ENCODE measurements at regions not wholly inside any gene's neighbourhood (a gene's known extent, or its start where the extent isn't known, plus 50 kb on each side); places are given as distances from the start of the nearest gene placed in this dataset.

DNA sequence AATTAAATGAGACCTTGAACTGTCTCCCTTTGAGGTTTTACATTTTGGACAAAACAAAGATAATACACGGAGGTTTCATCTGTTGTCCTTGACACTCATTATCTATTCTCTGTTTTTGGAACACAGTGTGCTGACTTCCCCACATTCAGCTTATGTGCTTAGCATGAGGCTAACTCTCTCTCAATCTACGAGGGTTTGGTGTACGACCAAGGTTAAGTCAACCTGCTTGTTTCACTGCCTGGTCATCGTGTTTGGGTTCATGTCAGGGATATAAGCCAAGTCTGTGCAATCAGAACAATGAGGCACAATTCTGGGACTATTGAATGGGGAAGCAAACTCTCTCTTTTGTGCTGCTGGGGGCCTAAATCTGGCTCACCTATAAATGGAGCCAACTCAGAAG lies 328.5 kb upstream of the USP25 start:
- TF ChIP-seq, protein P1, sequence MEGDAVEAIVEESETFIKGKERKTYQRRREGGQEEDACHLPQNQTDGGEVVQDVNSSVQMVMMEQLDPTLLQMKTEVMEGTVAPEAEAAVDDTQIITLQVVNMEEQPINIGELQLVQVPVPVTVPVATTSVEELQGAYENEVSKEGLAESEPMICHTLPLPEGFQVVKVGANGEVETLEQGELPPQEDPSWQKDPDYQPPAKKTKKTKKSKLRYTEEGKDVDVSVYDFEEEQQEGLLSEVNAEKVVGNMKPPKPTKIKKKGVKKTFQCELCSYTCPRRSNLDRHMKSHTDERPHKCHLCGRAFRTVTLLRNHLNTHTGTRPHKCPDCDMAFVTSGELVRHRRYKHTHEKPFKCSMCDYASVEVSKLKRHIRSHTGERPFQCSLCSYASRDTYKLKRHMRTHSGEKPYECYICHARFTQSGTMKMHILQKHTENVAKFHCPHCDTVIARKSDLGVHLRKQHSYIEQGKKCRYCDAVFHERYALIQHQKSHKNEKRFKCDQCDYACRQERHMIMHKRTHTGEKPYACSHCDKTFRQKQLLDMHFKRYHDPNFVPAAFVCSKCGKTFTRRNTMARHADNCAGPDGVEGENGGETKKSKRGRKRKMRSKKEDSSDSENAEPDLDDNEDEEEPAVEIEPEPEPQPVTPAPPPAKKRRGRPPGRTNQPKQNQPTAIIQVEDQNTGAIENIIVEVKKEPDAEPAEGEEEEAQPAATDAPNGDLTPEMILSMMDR (IDR thresholded peaks at IDR 0.05; ENCODE audit: insufficient read depth, low read depth, low read length, missing control alignments): no peak
- no peak overlapping the region for H3K4me3 ChIP-seq (ENCODE audit: low read depth, low read length)
- no peak for DNase-seq (ENCODE audit: low read depth)

DNA sequence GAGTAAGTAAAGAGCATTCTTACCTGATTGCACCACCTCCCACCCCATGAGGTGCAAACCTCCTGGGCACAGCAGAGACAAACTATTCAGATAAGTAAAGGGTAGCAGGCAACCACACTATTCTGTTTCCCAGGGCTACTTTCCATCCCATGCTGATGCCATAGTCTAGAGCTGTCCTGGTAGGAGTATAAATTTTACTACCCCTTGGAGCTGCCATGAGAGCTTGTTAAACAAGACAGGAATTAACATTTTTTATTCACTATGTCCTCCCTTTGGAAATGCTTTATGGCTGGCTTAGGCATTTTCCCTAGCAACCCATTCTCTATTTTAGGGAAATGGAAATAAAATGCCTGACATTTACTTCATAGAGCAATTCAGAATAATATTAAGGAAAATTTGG lies 324.6 kb upstream of the USP25 start:
- no peak overlapping the region for H3K4me3 ChIP-seq (ENCODE audit: low read depth, low read length)
- TF ChIP-seq, protein P1 (IDR thresholded peaks at IDR 0.05; ENCODE audit: insufficient read depth, low read depth, low read length, missing control alignments): no peak
- no peak for DNase-seq (ENCODE audit: low read depth)

DNA sequence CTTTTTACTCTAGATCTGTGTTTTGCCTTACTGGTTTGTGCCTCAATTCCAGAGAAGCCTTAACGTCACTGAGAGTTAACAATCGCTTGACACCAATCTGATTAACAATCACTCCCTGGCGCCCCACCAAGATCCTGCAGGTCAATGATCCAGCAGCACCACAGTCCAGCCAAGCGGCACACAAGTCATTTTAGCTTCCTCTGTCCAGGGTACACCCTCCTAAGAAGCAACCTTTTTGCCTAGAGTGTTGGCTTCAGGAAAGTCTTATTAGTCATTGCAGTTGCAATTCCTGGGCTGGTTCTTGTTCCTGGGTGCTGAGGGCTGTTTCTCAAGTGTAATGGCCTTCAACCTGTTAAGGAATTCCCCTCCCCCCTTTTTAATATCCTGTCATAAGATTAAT lies 323.0 kb upstream of the USP25 start:
- no peak for DNase-seq (ENCODE audit: low read depth)
- no peak overlapping the region for H3K4me3 ChIP-seq (ENCODE audit: low read depth, low read length)
- TF ChIP-seq, protein P1 (IDR thresholded peaks at IDR 0.05; ENCODE audit: insufficient read depth, low read depth, low read length, missing control alignments): no peak

DNA sequence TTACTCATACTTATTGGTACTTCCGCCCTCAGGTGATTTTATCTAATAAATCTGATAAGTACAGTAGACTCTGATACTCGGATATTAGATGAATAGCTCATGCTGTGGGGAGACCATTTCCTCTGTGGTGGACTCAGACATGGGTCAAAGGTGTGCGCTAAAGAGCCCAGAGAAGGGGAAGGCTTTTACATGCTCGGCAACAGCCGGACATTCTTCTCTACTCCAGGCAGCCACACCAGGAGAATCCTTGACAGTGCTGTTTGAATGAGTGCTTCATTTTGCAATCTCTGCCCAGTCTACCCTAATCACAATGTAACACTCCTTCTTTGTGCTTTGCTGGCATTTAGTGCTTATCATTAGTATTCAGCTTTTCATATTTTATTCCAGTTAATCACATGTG lies 322.2 kb upstream of the USP25 start:
- TF ChIP-seq, protein P1 (IDR thresholded peaks at IDR 0.05; ENCODE audit: insufficient read depth, low read depth, low read length, missing control alignments): no peak
- H3K4me3 ChIP-seq (ENCODE audit: low read depth, low read length): no peak overlapping the region
- no peak for DNase-seq (ENCODE audit: low read depth)

DNA sequence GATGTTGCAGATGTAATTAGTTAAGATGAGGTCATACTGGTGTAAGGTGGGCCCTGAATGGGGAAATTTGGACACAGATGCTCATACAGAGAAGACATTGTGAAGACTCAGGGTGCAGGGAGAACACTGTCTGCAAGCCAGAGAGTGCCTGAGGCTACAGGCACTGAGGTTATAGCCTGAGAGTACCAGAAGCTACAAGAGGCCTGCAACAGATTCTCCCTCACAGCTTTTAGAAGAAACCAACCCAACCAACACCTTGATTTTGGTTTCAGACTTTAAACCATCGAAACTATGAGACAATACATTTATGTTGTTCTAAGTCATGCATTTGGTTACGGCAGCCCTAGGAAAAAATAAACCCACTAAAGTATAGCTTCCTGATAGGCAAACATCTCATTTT lies 321.7 kb upstream of the USP25 start:
- peak; percentile 80 for DNase-seq (ENCODE audit: low read depth)
- TF ChIP-seq, protein P1 (IDR thresholded peaks at IDR 0.05; ENCODE audit: insufficient read depth, low read depth, low read length, missing control alignments): no peak
- no peak overlapping the region for H3K4me3 ChIP-seq (ENCODE audit: low read depth, low read length)

DNA sequence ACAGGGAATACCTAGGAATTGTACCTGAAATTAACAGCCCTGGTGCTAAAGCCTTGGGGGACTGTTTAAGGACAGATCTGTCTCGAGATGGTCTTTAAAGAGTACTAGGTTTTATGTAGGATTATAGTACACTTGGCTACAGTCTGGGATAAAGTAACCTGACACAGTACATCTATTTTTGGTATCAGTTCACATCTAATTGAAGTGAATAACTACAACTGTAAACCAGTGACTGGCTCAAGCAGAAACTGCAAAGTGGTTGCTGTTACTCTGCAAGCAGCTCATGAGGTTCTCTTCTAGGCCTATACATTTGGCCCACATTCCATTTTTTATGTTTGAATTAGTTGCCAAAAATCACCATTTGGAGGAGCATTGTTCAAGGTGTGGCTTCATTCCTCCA lies 320.8 kb upstream of the USP25 start:
- no peak for DNase-seq (ENCODE audit: low read depth)
- no peak overlapping the region for H3K4me3 ChIP-seq (ENCODE audit: low read depth, low read length)
- TF ChIP-seq, protein P1 (IDR thresholded peaks at IDR 0.05; ENCODE audit: insufficient read depth, low read depth, low read length, missing control alignments): no peak

DNA sequence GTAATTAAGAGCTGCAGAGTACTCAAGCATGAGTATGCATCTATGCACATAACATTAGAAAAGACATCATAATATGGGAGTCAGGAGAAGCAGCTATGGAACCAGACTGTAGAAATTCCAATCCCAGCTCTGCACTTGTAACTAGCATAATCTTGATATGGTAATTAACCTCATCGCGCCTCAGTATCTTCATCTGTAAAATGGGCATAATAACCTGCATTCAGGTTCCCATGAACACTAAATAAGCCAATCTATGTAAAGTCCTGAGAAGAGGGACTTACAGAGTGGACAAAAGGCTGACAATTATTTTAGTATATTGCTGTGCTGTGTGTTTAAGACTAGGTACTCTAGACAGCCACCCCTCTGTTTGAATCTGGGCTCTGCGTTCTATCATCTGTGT lies 318.9 kb upstream of the USP25 start:
- TF ChIP-seq, protein P1 (IDR thresholded peaks at IDR 0.05; ENCODE audit: insufficient read depth, low read depth, low read length, missing control alignments): no peak
- no peak overlapping the region for H3K4me3 ChIP-seq (ENCODE audit: low read depth, low read length)
- DNase-seq (ENCODE audit: low read depth): no peak

All from GM12865 (cell line).